ENCODE measurements at regions not wholly inside any gene's neighbourhood (a gene's known extent, or its start where the extent isn't known, plus 50 kb on each side); places are given as distances from the start of the nearest gene placed in this dataset.

DNA sequence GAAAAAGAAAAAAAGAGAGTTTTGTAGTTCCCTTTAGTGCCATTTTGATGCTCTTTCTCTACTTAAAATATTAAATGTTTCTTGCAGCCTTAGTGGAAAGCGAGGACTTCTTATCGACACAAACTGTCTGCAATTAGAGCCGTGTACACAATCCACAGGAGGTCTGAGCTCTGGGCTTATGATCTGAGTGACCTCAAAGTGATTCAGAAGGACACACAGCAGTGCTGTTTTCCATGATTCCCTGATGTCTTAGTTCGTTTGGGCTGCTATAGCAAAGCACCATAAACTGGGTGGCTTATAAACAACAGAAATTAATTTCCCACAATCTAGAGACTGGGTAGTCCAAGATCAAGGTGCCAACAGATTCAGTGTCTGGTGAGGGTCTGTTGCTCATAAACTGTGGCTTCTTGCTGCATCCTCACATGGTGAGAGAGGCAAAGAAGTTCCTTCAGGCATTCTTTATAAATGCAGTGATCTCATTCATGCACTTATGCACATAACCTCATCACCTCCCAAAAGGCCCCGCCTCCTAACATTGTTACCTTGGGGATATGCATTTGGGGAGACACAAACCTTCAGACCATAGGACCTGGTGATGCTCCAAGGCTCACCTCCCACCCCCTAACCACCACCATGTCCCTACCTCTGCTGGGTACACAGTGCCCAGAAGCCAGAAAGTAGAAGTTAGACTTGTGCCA is 204.5 kb upstream of the GHITM start:
- POLR2A ChIA-PET: no interaction called here
- DNase-seq (ENCODE audit: extremely low spot score): no peak
- CTCF ChIA-PET: interaction anchor here (1.1 kb wide), 1 partner anchor 17 kb away, joined by 3 read pairs; no protein-coding TSS in a partner anchor
- TF ChIP-seq, protein P1, sequence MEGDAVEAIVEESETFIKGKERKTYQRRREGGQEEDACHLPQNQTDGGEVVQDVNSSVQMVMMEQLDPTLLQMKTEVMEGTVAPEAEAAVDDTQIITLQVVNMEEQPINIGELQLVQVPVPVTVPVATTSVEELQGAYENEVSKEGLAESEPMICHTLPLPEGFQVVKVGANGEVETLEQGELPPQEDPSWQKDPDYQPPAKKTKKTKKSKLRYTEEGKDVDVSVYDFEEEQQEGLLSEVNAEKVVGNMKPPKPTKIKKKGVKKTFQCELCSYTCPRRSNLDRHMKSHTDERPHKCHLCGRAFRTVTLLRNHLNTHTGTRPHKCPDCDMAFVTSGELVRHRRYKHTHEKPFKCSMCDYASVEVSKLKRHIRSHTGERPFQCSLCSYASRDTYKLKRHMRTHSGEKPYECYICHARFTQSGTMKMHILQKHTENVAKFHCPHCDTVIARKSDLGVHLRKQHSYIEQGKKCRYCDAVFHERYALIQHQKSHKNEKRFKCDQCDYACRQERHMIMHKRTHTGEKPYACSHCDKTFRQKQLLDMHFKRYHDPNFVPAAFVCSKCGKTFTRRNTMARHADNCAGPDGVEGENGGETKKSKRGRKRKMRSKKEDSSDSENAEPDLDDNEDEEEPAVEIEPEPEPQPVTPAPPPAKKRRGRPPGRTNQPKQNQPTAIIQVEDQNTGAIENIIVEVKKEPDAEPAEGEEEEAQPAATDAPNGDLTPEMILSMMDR (IDR thresholded peaks at IDR 0.05; ENCODE audit: control extremely low read depth, extremely low read depth, low read depth, missing control alignments): no peak

DNA sequence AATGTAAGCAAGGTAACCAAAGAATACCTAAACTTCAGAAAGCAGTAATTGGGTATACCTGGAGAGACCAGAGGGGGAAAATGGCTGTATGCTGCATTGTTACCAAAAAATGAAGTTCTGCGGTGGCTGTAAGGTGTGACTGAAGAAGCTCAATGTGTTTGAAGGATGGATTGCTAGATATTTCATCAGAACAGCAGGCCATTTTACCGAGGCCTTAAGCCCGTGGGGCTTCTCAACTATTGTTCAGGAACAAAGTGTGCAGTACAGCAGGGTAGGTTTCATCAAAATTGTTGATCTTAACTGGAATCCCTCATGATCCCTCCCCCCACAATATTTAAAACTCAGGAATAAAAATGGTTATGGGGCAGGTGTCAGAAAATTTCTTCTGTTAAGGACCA is 204.0 kb upstream of the GHITM start:
- ChIA-PET POLR2A (no interaction called here), CTCF (interaction anchor here (1.1 kb wide), 1 partner anchor 18 kb away, joined by 3 read pairs; no protein-coding TSS in a partner anchor)
- TF ChIP-seq, protein P1 (IDR thresholded peaks at IDR 0.05; ENCODE audit: control extremely low read depth, extremely low read depth, low read depth, missing control alignments): no peak
- DNase-seq (ENCODE audit: extremely low spot score): no peak

DNA sequence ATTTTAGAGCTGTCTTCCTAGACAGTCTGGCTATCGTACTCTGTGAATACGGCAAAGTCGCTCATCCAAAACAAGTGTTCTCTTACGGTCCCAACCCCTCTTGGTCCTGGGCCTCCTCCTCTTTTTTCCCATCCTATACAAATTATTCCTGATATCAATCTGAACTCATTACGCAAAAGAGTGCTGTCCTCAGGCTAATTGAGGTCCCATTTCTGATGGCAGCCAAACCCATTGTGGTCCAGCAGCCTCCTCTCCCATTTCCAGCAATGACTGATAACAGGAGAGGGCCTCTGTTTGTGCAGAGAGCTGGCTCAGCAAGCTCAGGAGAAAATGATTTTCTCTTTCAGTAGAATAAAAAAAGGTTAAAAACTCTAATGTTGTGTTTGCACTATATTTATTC is 203.4 kb upstream of the GHITM start:
- ChIA-PET POLR2A (no interaction called here), CTCF (interaction anchor here (1.1 to 1.8 kb wide), 2 partner anchors 9 to 18 kb away, joined by 3 to 4 read pairs; no protein-coding TSS in a partner anchor)
- no peak for DNase-seq (ENCODE audit: extremely low spot score)
- TF ChIP-seq, protein P1 (IDR thresholded peaks at IDR 0.05; ENCODE audit: control extremely low read depth, extremely low read depth, low read depth, missing control alignments): no peak

DNA sequence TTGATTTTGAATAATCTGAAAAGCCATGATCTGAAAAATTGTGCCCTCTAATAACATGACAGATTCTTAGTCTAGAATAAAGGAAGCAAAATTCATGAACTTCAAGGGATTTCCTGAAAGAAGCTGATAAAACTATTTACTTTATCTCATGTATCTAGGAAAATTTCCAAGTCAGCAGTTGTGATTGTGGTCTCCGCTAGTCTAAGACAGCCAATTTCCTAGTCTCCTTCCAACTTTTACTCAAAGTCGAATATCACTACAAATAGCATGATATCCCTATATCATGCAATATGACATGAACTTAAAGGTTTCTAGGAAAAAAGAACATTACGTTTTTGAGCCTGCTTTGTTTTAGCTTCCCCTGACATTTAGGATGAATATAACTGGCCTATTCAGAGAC is 202.1 kb upstream of the GHITM start:
- ChIA-PET POLR2A (no interaction called here), CTCF (interaction anchor here (0.9 to 1.8 kb wide), 6 partner anchors 9 to 28 kb away, joined by 3 to 5 read pairs (median 4); no protein-coding TSS in a partner anchor)
- DNase-seq (ENCODE audit: extremely low spot score): no peak
- TF ChIP-seq, protein P1 (IDR thresholded peaks at IDR 0.05; ENCODE audit: control extremely low read depth, extremely low read depth, low read depth, missing control alignments): no peak

DNA sequence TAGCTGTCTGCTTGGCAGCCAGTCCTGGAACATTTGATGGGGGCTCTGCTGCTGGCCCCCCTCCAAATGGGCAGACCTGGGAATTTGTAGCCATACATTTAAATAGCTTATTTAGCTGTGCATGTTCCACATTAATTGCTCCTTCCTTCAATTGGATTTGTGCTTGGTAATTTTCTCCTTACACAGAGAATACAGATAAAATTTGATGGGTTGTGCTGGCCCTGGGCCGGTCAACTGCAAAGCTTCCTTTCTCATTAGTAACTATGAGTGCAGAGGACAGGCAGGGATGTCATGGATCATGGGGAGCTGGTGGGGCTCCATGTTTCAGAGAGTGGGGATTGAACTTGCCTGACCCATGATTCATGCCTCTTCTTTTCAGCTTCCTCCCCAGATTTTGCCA is 201.5 kb upstream of the GHITM start:
- no peak for DNase-seq (ENCODE audit: extremely low spot score)
- TF ChIP-seq, protein P1 (IDR thresholded peaks at IDR 0.05; ENCODE audit: control extremely low read depth, extremely low read depth, low read depth, missing control alignments): no peak
- ChIA-PET CTCF (interaction anchor here (1.0 to 1.7 kb wide), 4 partner anchors 9 to 28 kb away, joined by 3 to 5 read pairs (median 4); no protein-coding TSS in a partner anchor), POLR2A (no interaction called here)

DNA sequence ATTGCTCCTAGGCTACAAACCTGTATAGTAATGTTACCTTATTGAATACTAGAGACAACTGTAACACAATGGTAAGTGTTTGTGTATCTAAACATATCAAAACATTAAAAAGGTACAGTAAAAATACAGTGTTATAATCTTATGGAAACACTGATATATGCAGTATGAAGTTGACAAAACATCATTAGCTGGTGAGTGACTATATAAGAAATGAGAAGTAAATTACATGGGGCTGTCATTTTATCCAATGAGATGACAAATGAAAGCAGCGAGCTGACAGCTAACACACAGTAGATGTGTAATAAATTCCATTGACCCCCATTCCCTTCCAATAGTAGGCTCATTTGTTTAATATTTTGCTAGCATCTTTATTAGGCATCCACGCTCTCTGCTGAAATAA is 198.1 kb upstream of the GHITM start:
- ChIA-PET POLR2A (no interaction called here), CTCF (no interaction called here)
- TF ChIP-seq, protein P1 (IDR thresholded peaks at IDR 0.05; ENCODE audit: control extremely low read depth, extremely low read depth, low read depth, missing control alignments): no peak
- DNase-seq (ENCODE audit: extremely low spot score): no peak

Data from GM10248 (cell line).